Sigmoid colon (tissue), 6 donors: ENCODE measurements at regions not wholly inside any gene's neighbourhood (a gene's known extent, or its start where the extent isn't known, plus 50 kb on each side); places are given as distances from the start of the nearest gene placed in this dataset.

Source experiments
- DNase-seq: peaks from one replicate; pipeline ENCODE4 v3.0.0-alpha.2; 2019
- H3K27ac ChIP-seq, 4 donors: fragments of 200-600 bp; sonication (generic); one replicate each; pipeline ENCODE4 v1.5.1; 2016 to 2019; ENCODE audit warnings: mild to moderate bottlenecking in 1 of 4
- H3K27me3 ChIP-seq, 3 donors: fragments of 200-600 bp; sonication (generic); one replicate each; pipeline ENCODE4 v1.5.1; 2019; ENCODE audit warnings: mild to moderate bottlenecking in 1 of 3
- H3K36me3 ChIP-seq, 4 donors: fragments of 200-600 bp; sonication (generic); one replicate each; pipeline ENCODE4 v1.5.1; 2016 to 2019
- H3K4me1 ChIP-seq, 4 donors: fragments of 200-600 bp; sonication (generic); one replicate each; pipeline ENCODE4 v1.5.1; 2017 to 2019
- H3K4me3 ChIP-seq, 4 donors: fragments of 200-600 bp; sonication (generic); one replicate each; pipeline ENCODE4 v1.5.1; 2017 to 2019; ENCODE audit warnings: mild to moderate bottlenecking in 2 of 4, moderate library complexity in 1 of 4
- H3K9me3 ChIP-seq, 4 donors: fragments of 200-600 bp in 3 of 4; sonication (generic) in 3 of 4; one replicate each; pipeline versions ENCODE4 v1.5.1 to v1.6.1; 2013 to 2019
- CTCF ChIP-seq, 4 experiments: fragments of 450-650 bp in 3 of 4; fragments of 200-600 bp in 1 of 4; IDR thresholded peaks; one replicate each; pipeline ENCODE4 v1.5.1; 2016 to 2019; ENCODE audit warnings: antibody characterized with exemption in 4 of 4, mild to moderate bottlenecking in 3 of 4, moderate library complexity in 2 of 4
- EP300 ChIP-seq, 4 donors: sonication (generic); formaldehyde crosslinking; IDR thresholded peaks; one replicate each; pipeline ENCODE4 v1.6.1; 2017; ENCODE audit warnings: antibody characterized with exemption in 4 of 4
- POLR2A ChIP-seq, 2 donors: fragments of 450-650 bp; IDR thresholded peaks; one replicate each; pipeline ENCODE4 v1.6.1; 2016; ENCODE audit warnings: antibody characterized with exemption in 2 of 2, mild to moderate bottlenecking in 2 of 2, moderate library complexity in 2 of 2
- POLR2AphosphoS5 ChIP-seq, 4 donors: sonication (generic); formaldehyde crosslinking; IDR thresholded peaks; one replicate each; pipeline ENCODE4 v1.6.1; 2017; ENCODE audit warnings: antibody characterized with exemption in 4 of 4
- WGBS, 2 donors: extraction: QIAGEN DNeasy Blood & Tissue Kit; methylation state at CpG; one replicate each; pipeline ENCODE4 v1.1.7; 2013; 5-methylcytosine and 5-hydroxymethylcytosine counted together
- intact Hi-C: fragments of 100-400 bp; cut with DNase I; formaldehyde crosslinking; loops from one replicate; pipeline ENCODE4 v1.15.1; 2023
- donor health status: healthy with polysubstance abuse.
- donor health status: healthy.

GRCh38 chr9:126750941-126751725 lies 53.7 kb upstream of the ZBTB43 start:
- H3K4me1 ChIP-seq: no peaks in the 10 kb centered on the region
- WGBS, 2 donors: 54 to 83% methylated on average over 6 of the region's 6 CpGs
- no peaks in the 10 kb centered on the region for H3K9me3 ChIP-seq
- H3K4me3 ChIP-seq: no peak overlapping the region
- H3K27me3 ChIP-seq: peaks cover 0 to 67% (median 6%) of the 10 kb centered on the region in 3 donors
- DNase-seq: no peak
- TF ChIP-seq EP300 (IDR thresholded peaks at IDR 0.05) (no peak), POLR2A (IDR thresholded peaks at IDR 0.05) (no peak), POLR2AphosphoS5 (IDR thresholded peaks at IDR 0.05) (no peak), CTCF (IDR thresholded peaks at IDR 0.05) (no peak)
- H3K36me3 ChIP-seq: no peaks in the 10 kb centered on the region
- intact Hi-C loops: no loop called here
- no peak overlapping the region for H3K27ac ChIP-seq

- 28 to 71% methylated on average over 4 of the region's 4 CpGs for WGBS, 2 donors
- TF ChIP-seq EP300 (IDR thresholded peaks at IDR 0.05) (no peak), CTCF (IDR thresholded peaks at IDR 0.05) (no peak), POLR2A (IDR thresholded peaks at IDR 0.05) (no peak), POLR2AphosphoS5 (IDR thresholded peaks at IDR 0.05) (no peak)
- no peaks in the 10 kb centered on the region for H3K4me1 ChIP-seq
- no peaks in the 10 kb centered on the region for H3K36me3 ChIP-seq
- no peak for DNase-seq
- no peak overlapping the region for H3K4me3 ChIP-seq
- intact Hi-C loops: no loop called here
- H3K27me3 ChIP-seq: peaks cover 0 to 69% (median 13%) of the 10 kb centered on the region in 3 donors
- no peaks in the 10 kb centered on the region for H3K9me3 ChIP-seq
- H3K27ac ChIP-seq: no peak overlapping the region
These were observed 52.5 kb upstream of the ZBTB43 start for GRCh38 chr9:126752376-126752775.

GRCh38 chr9:126752881-126753670 lies 51.8 kb upstream of the ZBTB43 start:
- WGBS, 2 donors: 57 to 85% methylated on average over 10 of the region's 10 CpGs
- Histone ChIP-seq H3K4me3 (no peak overlapping the region), H3K27ac (no peak overlapping the region), H3K36me3 (no peaks in the 10 kb centered on the region), H3K9me3 (no peaks in the 10 kb centered on the region), H3K27me3 (peaks cover 0 to 69% (median 13%) of the 10 kb centered on the region in 3 donors), H3K4me1 (no peaks in the 10 kb centered on the region)
- intact Hi-C loops: no loop called here
- no peak for DNase-seq
- TF ChIP-seq POLR2A (IDR thresholded peaks at IDR 0.05): no peak
- TF ChIP-seq EP300 (IDR thresholded peaks at IDR 0.05): no peak
- TF ChIP-seq POLR2AphosphoS5 (IDR thresholded peaks at IDR 0.05): no peak
- no peak for TF ChIP-seq CTCF (IDR thresholded peaks at IDR 0.05)

GRCh38 chr9:126754436-126755316 lies 50.2 kb upstream of the ZBTB43 start:
- intact Hi-C loops: no loop called here
- no peaks in the 10 kb centered on the region for H3K4me1 ChIP-seq
- TF ChIP-seq CTCF (IDR thresholded peaks at IDR 0.05) (no peak), POLR2A (IDR thresholded peaks at IDR 0.05) (no peak), POLR2AphosphoS5 (IDR thresholded peaks at IDR 0.05) (no peak), EP300 (IDR thresholded peaks at IDR 0.05) (no peak)
- peaks cover 0 to 64% (median 13%) of the 10 kb centered on the region in 3 donors for H3K27me3 ChIP-seq
- no peak overlapping the region for H3K27ac ChIP-seq
- H3K4me3 ChIP-seq: no peak overlapping the region
- H3K9me3 ChIP-seq: no peaks in the 10 kb centered on the region
- WGBS, 2 donors: 17 to 51% methylated on average over 19 of the region's 19 CpGs
- no peak for DNase-seq
- no peaks in the 10 kb centered on the region for H3K36me3 ChIP-seq
